ENCODE measurements at regions not wholly inside any gene's neighbourhood (a gene's known extent, or its start where the extent isn't known, plus 50 kb on each side); places are given as distances from the start of the nearest gene placed in this dataset.

- no peak overlapping the region for H3K4me3 Mint-ChIP-seq
- H3K9me3 ChIP-seq (ENCODE audit: control insufficient read depth in 1 of 2, insufficient read depth in 1 of 2, low read length in 2 of 2), result no peaks in the 10 kb centered on the region
- no peak overlapping the region for H3K4me3 ChIP-seq (ENCODE audit: low read length)
- ATAC-seq (ENCODE audit: poor library complexity) (no peak), DNase-seq (no peak)
- H3K4me1 ChIP-seq (ENCODE audit: insufficient read depth, low read length), result no peaks in the 10 kb centered on the region
- no peaks in the 10 kb centered on the region for H3K9me3 Mint-ChIP-seq
- no peak overlapping the region for H3K27ac ChIP-seq (ENCODE audit: low read depth in 1 of 2, low read length in 2 of 2)
- CTCF ChIA-PET, result no interaction called here
- H3K27ac Mint-ChIP-seq, result no peak overlapping the region
- intact Hi-C loops (cut with DNase I, micrococcal nuclease), result no loop called here
- TF ChIP-seq CTCF (IDR thresholded peaks at IDR 0.05), result no peak
- H3K27me3 Mint-ChIP-seq, result no peaks in the 10 kb centered on the region
- POLR2A ChIA-PET, result no interaction called here
- H3K4me1 Mint-ChIP-seq (ENCODE audit: low read depth), result no peaks in the 10 kb centered on the region
- no peaks in the 10 kb centered on the region for H3K36me3 ChIP-seq (ENCODE audit: insufficient read depth, low read length)
- H3K27me3 ChIP-seq (ENCODE audit: control insufficient read depth in 1 of 2, insufficient read depth in 2 of 2, low read length in 2 of 2), result no peaks in the 10 kb centered on the region
- H3K36me3 Mint-ChIP-seq (ENCODE audit: low read depth), result no peaks in the 10 kb centered on the region
Observed at GRCh38 chr1:219476116-219476515, 136.8 kb downstream of the ZC3H11B start.

GRCh38 chr1:219472596-219472995 is 140.3 kb downstream of the ZC3H11B start:
- CTCF ChIA-PET, result no interaction called here
- H3K27me3 Mint-ChIP-seq, result no peaks in the 10 kb centered on the region

GRCh38 chr1:219467524-219467923 is 145.4 kb downstream of the ZC3H11B start:
- H3K27me3 ChIP-seq (ENCODE audit: control insufficient read depth in 1 of 2, insufficient read depth in 2 of 2, low read length in 2 of 2), result no peaks in the 10 kb centered on the region
- DNase-seq (no peak), ATAC-seq (ENCODE audit: poor library complexity) (no peak)
- no peak overlapping the region for H3K27ac ChIP-seq (ENCODE audit: low read depth in 1 of 2, low read length in 2 of 2)
- no peaks in the 10 kb centered on the region for H3K4me1 ChIP-seq (ENCODE audit: insufficient read depth, low read length)
- Mint-ChIP-seq H3K36me3 (ENCODE audit: low read depth) (no peaks in the 10 kb centered on the region), H3K27me3 (no peaks in the 10 kb centered on the region), H3K9me3 (no peaks in the 10 kb centered on the region), H3K4me3 (no peak overlapping the region), H3K27ac (no peak overlapping the region), H3K4me1 (ENCODE audit: low read depth) (no peaks in the 10 kb centered on the region)
- no peaks in the 10 kb centered on the region for H3K9me3 ChIP-seq (ENCODE audit: control insufficient read depth in 1 of 2, insufficient read depth in 1 of 2, low read length in 2 of 2)
- CTCF ChIA-PET, result no interaction called here
- POLR2A ChIA-PET, result interaction anchor here (1.0 kb wide), 1 partner anchor 30 kb away, joined by 4 read pairs; no protein-coding TSS in a partner anchor
- no peak overlapping the region for H3K4me3 ChIP-seq (ENCODE audit: low read length)
- intact Hi-C loops (cut with DNase I, micrococcal nuclease), result no loop called here
- no peak for TF ChIP-seq CTCF (IDR thresholded peaks at IDR 0.05)
- H3K36me3 ChIP-seq (ENCODE audit: insufficient read depth, low read length), result no peaks in the 10 kb centered on the region

More at GRCh38 chr1:219472596-219472995, 140.3 kb downstream of the ZC3H11B start:
- Mint-ChIP-seq H3K36me3 (ENCODE audit: low read depth) (no peaks in the 10 kb centered on the region), H3K9me3 (no peaks in the 10 kb centered on the region), H3K4me1 (ENCODE audit: low read depth) (no peaks in the 10 kb centered on the region), H3K27ac (no peak overlapping the region), H3K4me3 (no peak overlapping the region)
- ATAC-seq (ENCODE audit: poor library complexity), result no peak
- intact Hi-C loops (cut with DNase I, micrococcal nuclease), result no loop called here
- Histone ChIP-seq H3K27me3 (ENCODE audit: control insufficient read depth in 1 of 2, insufficient read depth in 2 of 2, low read length in 2 of 2) (no peaks in the 10 kb centered on the region), H3K9me3 (ENCODE audit: control insufficient read depth in 1 of 2, insufficient read depth in 1 of 2, low read length in 2 of 2) (no peaks in the 10 kb centered on the region), H3K27ac (ENCODE audit: low read depth in 1 of 2, low read length in 2 of 2) (no peak overlapping the region), H3K4me1 (ENCODE audit: insufficient read depth, low read length) (no peaks in the 10 kb centered on the region), H3K4me3 (ENCODE audit: low read length) (no peak overlapping the region), H3K36me3 (ENCODE audit: insufficient read depth, low read length) (no peaks in the 10 kb centered on the region)
- TF ChIP-seq CTCF (IDR thresholded peaks at IDR 0.05), result no peak
- POLR2A ChIA-PET, result no interaction called here
- no peak for DNase-seq
